GM11168 (cell line): ENCODE measurements at regions not wholly inside any gene's neighbourhood (a gene's known extent, or its start where the extent isn't known, plus 50 kb on each side); places are given as distances from the start of the nearest gene placed in this dataset.

Experiments used
- in situ Hi-C: fragments of 300-500 bp; cut with MboI; formaldehyde crosslinking; loops from one replicate; pipeline ENCODE4 v1.12.0; 2022; ENCODE audit warnings: low sequenced_read_pairs; ENCODE audit not compliant: unreplicated experiment

DNA sequence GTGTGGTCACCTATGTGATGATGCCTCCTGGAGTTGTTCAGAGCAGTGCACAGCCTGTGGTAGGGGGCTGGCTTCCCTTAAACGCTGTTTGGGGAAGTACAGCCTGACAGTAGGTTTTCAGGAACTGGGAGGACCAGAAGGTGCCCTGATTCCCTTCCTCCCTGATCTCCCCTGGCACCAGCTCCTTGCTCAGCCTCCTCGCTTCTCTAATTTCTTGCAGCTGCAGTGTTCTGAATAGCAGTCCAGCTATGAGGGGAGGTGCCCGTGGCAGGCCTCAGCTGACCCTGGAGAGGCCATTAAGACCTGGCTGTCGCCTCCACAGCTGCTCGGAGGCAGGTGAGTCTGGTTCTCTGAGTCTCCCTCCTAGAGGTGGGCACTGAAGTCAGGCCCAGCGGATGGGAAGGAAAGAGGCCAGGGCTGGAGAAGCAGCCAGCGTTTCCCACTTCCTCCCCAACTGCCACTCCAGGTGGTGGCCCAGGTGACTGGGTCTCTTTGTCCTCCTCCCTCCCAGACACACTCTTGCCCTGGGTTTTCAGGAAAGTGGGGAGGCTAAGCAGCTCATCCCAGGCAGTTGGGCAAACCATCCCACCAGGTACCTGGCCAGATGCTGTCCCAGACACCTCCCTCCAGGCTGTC lies 52.0 kb upstream of the RPL11 start:
- in situ Hi-C loops, result loop anchor here (5.0 kb wide), 1 partner anchor 92 kb away; no protein-coding TSS in a partner anchor

DNA sequence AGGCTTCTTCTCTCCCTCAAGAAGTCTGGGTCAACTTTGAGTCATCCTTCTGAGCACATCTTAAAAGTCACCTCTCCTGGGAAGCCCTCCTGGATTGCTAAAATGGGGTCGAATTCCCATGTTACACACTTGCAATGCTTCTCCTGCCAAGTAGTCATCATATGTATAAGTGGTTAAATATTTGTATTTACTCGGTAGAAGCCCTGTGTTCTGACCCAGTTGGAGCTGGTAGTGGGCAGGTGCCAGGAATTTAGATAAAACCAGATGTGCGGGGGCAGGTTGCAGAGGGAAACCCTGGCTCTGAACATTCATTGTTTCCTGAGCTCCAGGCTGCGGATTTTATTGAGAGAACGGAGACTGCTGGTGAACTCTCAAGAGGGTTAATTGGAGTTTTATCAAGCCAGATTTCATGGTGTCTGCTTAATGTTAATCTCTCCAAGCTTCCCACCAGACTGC lies 52.8 kb upstream of the RPL11 start:
- in situ Hi-C loops, result loop anchor here (5.0 kb wide), 1 partner anchor 92 kb away; no protein-coding TSS in a partner anchor

DNA sequence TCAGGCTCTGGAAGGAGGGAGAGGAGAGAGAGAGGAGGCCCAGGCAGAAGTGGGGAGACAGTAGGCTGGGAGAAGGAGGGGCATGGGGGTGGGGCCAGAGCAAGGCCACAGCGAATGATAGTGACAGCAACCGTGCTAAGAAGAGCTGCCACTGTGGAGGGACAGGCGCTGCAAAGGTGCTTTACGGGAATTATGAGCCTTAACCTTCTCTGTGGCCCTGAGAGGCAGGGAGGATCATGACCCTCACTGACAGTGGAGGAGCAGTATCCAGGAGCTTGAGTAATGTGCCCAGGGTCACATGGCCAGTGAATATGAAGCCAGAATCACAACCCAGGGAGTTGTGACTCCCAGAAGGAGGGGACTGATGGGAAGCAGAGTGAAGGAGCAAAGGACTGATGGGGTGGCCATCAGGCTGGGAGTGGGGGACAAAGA lies 53.4 kb upstream of the RPL11 start:
- in situ Hi-C loops, result loop anchor here (5.0 kb wide), 1 partner anchor 91 kb away; no protein-coding TSS in a partner anchor

DNA sequence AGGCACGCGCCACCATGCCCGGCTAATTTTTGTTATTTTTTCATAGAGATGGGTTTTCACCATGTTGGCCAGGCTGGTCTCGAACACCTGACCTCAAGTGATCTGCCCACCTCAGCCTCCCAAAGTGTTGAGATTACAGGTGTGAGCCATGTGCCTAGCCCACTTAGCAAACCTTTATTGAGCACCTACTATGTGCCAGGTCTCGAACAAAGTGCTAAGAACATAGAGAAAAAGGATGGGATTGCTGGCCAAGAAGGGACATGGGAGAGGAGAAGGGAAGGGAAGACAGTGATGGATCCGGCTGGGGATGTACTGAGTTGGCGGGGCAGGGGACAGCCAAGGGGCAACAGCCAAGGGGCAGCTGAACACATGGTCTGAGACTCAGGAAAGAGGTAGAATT lies 55.6 kb upstream of the RPL11 start:
- in situ Hi-C loops, result loop anchor here (5.0 kb wide), 1 partner anchor 89 kb away; no protein-coding TSS in a partner anchor

DNA sequence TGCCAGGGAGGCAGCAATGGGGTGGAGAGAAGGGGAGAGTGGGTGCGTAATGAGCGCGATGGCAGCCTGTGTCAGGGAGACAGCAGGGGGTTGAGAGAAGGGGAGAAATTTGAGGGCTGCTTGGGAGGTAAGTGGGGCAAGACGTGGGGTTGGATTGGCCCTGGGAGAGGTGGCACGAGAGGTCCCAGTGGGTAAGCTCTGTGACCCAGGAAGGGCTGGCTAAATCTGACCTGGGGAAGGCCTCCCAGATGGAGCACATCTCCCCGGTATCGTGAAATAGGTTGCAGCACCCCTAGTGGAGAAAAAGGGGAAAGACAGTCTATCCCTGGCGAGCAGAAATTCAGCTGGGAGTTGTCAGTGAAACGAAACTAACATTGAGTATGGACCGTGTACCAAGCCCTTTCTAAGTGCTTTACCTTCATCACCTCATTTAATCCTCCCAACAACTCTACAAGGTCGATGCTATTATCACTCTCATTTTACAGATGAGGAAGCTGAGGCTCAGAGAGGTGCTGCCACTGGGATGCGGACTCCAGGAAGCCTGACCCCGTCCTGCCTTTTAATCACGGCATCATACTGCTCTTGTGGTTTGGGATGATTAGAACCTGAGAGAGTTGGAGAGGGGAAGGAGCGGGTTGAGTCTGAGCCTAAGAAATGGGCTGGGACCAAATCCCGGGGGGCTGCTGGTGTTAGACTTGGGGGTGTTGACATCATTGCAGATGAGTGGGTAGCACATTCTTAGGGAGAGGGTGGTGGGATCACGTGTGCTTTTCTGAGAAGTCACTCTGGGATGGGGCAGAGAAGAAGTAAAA lies 56.6 kb upstream of the RPL11 start:
- in situ Hi-C loops, result loop anchor here (5.0 kb wide), 1 partner anchor 88 kb away; no protein-coding TSS in a partner anchor

DNA sequence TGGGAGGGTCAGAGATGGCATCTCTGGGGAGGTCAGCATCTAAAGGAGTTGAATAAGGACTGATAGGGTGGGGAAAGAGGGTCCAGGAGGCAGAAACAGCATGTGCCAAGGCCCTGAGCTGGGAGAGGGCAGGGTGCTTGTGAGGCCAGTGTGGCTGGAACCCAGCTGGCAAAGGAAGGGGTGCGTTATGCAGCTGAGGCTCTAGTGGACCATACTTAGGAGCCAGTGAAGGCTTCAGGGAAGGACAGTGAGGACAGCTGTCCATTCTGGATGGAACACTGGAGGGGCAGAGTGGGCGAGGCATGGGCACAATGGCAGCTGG lies 57.1 kb upstream of the RPL11 start:
- in situ Hi-C loops, result no loop called here

DNA sequence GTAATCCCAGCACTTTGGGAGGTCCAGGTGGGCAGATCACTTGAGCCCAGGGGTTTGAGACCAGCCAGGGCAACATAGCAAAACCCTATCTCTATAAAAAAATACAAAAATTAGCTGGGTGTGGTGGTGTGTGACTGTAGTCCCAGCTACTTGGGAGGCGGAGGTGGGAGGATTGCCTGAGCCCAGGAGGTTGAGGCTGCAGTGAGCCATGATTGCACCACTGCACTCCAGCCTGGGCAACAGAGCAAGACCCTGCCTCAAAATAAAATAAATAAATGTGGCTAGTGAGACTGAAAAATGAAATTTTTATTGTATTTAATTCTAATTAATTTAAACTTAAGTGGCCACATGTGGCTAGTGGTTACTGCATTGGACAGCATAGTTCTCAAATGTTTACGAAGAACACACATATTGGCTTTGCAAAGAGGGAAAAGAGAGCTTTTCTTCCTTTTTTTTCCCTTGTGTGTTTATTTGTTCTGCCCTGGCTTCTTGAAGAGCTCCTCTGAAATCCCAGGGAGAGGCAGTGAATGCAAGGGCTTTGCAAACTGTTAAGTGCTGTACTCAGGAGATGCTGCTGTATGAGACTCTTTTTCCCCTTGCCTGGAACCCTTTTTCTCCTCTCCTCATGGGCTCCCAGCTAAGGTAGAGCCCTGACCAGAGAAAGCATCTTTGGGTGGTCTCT lies 59.0 kb upstream of the RPL11 start:
- in situ Hi-C loops, result no loop called here

DNA sequence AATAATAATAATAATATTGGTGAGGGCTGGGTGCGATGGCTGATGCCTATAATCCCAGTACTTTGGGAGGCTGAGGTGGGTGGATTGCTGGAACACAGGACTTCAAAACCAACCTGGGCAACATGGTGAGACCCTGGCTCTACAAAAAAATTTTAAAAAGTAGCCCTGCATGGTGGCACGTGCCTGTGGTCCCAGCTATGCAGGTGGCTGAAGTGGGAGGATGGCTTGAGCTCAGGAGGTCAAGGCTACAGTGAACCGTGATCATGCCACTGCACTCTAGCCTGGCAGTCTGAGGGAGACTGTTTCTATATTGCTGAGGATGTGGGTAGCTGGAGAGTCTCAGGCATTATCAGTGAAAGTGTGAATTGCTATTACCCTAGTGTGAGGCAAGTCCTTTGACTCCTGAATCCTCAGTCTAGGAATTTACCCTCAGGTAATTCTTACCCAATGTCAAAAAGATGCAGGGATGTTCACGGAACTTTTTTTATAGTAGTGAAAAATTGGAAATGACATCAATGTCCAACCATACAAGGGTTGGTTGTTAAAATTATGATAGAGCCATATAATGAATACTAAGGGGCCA lies 61.8 kb upstream of the RPL11 start:
- in situ Hi-C loops, result no loop called here

DNA sequence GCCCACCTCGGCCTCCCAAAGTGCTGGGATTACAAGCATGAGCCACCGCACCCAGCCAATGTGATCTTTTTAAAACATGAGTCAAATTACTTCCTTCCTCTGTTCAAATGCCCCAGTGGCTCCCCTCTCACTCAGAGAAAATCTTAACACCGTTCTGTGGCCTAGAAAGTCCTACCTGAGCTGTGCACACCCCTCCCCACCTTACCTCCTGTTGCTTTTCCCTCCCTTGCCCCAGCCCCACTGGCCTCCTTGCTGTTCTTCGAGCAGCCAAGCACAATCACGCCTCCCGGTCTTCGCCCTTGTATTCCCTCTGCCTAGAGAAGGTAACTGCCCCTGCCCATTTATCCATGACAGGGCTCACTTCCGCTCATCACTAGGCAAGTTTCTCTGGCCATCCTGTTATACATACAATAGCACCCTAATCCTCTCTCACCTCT lies 62.6 kb upstream of the RPL11 start:
- in situ Hi-C loops, result no loop called here

DNA sequence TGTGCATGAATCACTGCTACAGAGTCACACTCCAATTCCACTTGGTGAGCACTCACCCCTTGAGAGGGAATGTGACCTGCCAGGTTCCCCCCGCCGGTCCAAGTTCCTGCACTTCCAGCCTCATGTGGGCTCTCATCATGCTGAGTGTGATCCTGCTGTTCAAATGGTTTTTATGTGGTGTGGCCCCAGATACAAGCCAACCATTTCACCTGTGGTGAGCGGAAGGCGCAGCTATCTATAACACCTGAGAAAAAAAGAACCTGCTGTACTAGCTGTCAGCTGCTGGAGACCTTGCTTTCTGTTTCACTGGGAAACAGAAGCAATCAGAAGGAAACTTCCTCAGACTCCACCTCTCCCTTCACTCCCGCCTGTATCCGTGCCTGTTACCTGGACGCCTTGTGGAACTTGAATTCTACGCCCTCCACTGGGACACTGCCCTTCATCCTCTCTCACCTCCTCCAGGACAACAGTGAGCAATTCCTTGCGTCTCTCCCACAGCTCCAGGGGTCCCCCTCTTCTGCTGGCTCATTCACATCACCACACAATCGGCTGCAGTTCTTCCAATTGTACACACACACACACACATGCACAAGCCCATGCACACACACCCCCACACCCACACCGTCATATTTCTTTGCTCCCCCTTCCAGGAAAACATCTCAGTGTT lies 64.4 kb upstream of the RPL11 start:
- in situ Hi-C loops, result no loop called here

DNA sequence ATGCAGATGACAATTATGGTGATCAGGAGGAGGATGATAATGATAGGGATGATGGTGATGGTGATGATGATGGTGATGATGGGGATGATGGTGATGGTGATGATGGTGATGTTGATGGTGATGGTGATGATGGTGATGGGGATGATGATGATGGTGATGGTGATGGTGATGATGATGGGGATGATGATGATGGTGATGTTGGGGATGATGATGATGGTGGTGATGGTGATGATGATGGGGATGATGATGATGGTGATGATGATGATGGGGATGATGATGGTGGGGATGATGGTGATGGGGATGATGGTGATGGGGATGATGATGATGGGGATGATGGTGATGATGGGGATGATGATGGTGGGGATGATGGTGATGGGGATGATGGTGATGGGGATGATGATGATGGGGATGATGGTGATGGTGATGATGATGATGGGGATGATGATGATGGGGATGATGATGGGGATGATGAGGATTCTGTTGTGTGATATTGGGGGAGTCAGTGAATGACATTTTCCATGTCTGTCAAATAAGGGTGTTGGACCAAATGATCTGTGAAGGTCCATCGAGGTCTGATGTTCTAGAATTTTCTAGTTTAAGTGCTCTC lies 65.6 kb upstream of the RPL11 start:
- in situ Hi-C loops, result no loop called here

DNA sequence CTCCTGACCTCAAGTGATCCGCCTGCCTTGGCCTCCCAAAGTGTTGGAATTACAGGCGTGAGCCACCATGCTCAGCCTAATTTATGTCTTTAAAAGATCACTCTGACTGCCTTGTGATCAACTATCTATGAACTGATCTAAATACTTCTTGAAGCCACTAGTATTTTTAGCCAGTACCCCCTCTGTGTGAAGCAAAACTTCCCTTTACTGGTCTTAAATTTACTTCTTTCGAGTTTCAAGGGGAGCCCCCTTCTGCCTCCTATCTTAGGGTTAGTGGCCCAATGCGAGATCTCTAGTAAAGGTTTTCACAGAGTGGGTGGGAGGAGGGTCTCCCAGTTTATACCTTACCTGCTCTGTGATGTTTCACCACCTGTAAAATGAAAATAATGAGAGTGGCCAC lies 66.1 kb upstream of the RPL11 start:
- in situ Hi-C loops, result no loop called here

DNA sequence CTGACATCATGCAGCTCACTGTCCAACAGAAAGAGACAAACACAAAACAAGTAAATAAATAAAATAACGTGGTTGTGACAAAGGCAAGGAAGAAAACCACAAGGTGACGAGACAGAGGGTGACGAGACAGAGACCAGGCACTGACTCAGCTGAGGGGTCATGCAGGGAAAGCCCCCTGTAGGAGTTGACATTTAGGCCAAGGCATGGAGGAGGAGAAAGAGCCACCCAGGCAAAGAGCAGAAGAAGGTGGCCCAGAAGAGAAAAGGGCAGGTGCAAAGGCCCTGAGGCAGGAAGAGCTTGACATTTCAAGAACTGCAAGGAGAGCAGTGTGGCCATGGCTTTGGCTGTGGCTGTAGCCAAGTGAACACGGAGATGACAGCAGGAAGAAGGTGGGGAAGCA lies 65.1 kb upstream of the ID3 start:
- in situ Hi-C loops, result no loop called here

DNA sequence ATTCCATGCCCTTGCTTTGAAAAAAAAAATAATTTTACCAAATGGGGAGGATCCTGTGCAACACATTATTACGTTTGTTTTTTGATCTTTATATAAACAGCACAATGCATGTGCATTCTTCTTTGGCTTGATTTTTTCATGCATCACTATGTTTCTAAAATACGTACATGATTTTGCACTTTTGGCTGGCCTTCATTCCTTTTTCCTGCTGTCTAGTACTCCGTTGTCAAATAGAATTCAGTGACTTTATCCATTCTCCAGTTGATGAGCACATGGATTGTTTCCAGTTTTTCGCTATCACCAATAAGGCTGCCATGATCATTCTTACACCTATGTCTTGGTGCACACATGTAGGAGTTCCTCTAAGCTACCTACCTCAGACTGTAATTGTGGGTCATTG lies 63.0 kb upstream of the ID3 start:
- in situ Hi-C loops, result no loop called here

DNA sequence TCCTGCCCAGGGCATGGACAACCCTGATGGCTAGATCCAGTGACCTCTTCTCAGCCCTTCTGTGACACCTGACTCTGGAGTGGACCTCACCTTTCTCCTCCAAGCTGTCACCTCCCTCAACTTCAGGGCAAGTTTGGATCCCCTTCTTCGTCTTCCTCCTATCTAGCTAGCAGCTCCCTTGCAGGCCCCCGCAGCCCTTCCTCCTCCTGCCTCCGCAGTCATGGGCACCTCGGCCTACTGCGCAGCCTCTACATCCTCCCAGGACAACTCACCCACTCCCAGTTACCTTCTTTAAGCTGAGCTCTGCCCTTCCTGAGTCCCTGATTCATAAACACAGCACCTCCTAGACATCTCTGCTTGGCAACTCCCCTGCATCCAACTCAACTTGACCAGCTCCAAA lies 61.3 kb upstream of the ID3 start:
- in situ Hi-C loops, result no loop called here

DNA sequence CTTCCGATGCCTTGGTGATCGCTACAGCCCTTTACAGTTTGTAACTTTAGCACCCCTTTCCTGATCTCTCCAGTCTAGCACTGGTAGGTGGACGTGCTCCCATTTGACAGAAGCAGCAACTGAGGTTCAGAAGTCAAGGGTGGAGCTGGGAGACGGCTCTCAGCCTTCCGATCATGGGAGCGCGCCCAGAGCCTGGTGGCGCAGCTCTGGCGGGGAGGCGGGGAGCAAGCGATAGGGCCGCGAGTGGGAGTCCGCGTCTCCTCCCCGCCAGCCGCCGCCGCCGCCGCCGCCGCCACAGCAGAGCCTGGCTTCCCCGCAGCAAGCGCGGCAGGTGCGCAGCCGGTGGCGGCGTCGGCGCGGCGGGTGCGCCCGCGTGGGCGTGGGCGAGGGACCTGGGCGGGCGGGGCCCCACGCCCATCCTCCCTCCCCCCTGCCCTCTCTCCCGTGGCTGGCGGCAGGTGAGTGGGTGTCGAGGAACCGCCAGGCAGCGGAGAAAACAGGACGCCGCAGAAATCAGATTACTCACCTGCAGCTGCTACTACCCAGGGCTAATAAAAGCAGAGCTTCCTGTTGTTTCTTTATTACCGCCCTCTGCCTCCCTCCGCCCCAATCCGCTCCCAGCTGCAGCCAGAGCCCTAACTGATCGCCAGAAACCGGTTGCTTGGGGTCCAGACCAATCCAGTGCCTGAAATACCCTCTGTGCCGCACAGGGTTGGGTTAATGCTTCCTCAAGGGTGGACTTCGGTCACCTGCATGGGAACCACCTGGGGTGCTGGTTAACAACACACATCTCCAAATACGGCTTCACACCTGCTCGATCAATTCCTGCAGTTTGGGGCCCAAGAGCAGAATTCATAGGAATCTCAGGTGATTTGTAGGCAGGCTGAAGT lies 60.2 kb upstream of the ID3 start:
- in situ Hi-C loops, result no loop called here

DNA sequence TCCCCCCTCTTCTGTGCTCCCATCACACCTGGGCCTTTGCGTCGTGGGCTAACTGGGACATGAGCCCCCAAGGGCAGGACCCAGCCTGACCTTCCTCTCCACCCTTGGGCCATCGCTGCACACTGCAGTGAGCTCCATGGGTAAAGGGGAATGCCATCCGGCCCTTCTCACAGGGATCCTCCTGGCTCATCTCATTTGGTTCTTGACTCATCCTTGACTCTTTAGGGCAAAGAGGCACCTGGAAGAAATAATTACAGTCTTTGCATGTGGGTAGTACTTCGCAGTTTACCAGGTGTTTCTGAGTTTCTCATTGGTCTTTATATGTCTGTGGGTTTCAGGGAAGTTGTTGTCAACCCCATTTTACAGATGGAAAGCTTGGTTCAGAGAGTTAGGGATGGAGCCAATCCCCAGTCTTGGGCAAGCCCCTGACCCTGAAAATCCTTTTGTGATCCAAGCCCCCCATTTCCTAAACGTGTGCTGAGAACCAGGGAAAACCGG lies 59.3 kb upstream of the ID3 start:
- in situ Hi-C loops, result no loop called here

DNA sequence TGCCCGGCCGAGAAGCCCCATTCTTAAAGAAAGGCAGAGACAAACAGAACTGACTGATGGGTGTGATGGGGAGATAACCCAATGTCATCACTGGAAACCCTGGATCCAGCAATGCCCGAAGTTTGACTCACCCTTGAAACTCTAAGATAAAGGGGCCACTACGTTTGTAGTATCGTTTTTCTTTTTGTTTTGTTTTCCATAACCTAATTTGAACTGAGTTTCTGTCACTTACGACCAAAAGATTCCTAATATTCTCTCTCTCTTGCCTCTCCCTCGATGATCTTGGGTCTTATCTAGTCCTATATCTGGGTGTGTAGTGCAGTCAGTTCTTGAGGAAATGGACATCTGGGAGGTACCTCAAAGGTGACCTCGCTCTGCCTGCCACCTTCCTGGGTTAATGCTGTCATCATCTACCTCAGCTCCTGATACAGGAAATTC lies 57.8 kb upstream of the ID3 start:
- in situ Hi-C loops, result no loop called here
